Endothelial cell of umbilical vein (primary cell): ENCODE measurements at regions not wholly inside any gene's neighbourhood (a gene's known extent, or its start where the extent isn't known, plus 50 kb on each side); places are given as distances from the start of the nearest gene placed in this dataset.
A peak's percentile ranks its signal among the peaks of the same experiment; 100 is the strongest.

ENCODE experiments used
- BruUV-seq: library from RNA; stranded (reverse); fragments of 400-500 nt; replicated peaks from 2 replicates; lab custom pipeline; 2021; lab: Mats Ljungman, UMichigan
- CTCF ChIA-PET: fragments of 300-600, 350-600 bp; sonication (Branson Sonifier 250); formaldehyde crosslinking; loops from one replicate; lab custom pipeline; 2021; ENCODE audit warnings: antibody characterized with exemption, inconsistent platforms; lab: Charles Lee
- POLR2A ChIA-PET: fragments of 300-600, 350-600 bp; sonication (Branson Sonifier 250); formaldehyde crosslinking; loops from one replicate; lab custom pipeline; 2021; ENCODE audit warnings: antibody characterized with exemption, inconsistent platforms; lab: Charles Lee
- DNase-seq: peaks from one replicate; pipeline ENCODE4 v3.0.0-alpha.2; 2011; ENCODE audit warnings: low read depth, low spot score
- FAIRE-seq: peaks from 2 replicates; lab custom pipeline; 2011; peaks lifted over from hg19 to GRCh38; lab: Jason Lieb, UNC
- H2AFZ ChIP-seq: 2 replicates; pipeline ENCODE4 v1.6.0; 2012; ENCODE audit warnings: low read depth, low read length, control low read depth, inconsistent platforms
- H3K27ac ChIP-seq: 2 replicates; pipeline ENCODE4 v1.5.1; 2011; ENCODE audit warnings: low read depth, mild to moderate bottlenecking, control low read depth, low read length, moderate library complexity; ENCODE audit not compliant: insufficient read depth
- H3K27me3 ChIP-seq, 2 experiments: 2 replicates each; pipeline versions ENCODE4 v1.6.0 to v1.6.1; 2011; ENCODE audit warnings: low read length in 2 of 2, mixed read lengths in 1 of 2; ENCODE audit not compliant: control insufficient read depth in 2 of 2, insufficient read depth in 2 of 2
- H3K36me3 ChIP-seq, 2 experiments: 2 replicates in 1 of 2; 3 replicates in 1 of 2; pipeline ENCODE4 v1.5.1; 2011; ENCODE audit warnings: low read length in 2 of 2, mild to moderate bottlenecking in 1 of 2, moderate library complexity in 1 of 2; ENCODE audit not compliant: control insufficient read depth in 2 of 2, insufficient read depth in 2 of 2; ENCODE audit errors: extremely low read depth in 1 of 2
- H3K4me1 ChIP-seq: 3 replicates; pipeline ENCODE4 v1.5.1; 2011; ENCODE audit warnings: mild to moderate bottlenecking, low read length; ENCODE audit not compliant: control insufficient read depth, insufficient read depth; ENCODE audit errors: extremely low read depth
- H3K4me2 ChIP-seq: 2 replicates; pipeline ENCODE4 v1.6.1; 2011; ENCODE audit warnings: low read length, control low read depth, mixed read lengths; ENCODE audit not compliant: insufficient read depth
- H3K4me3 ChIP-seq, 3 experiments: fragments of 200-600 bp in 1 of 3; sonication (generic), shearing (Covaris generic) in 1 of 3; replicated peaks in 1 of 3; 2 replicates each; pipeline ENCODE4 v1.5.1; 2011 to 2016; ENCODE audit warnings: control low read depth in 3 of 3, low read length in 3 of 3, mild to moderate bottlenecking in 2 of 3, inconsistent platforms in 1 of 3, low read depth in 1 of 3, moderate library complexity in 1 of 3; ENCODE audit not compliant: insufficient read depth in 1 of 3
- H3K79me2 ChIP-seq: 2 replicates; pipeline ENCODE4 v1.6.0; 2012; ENCODE audit warnings: low read length, inconsistent platforms; ENCODE audit not compliant: control insufficient read depth, insufficient read depth
- H3K9ac ChIP-seq: replicated peaks from 2 replicates; pipeline ENCODE3; 2011; ENCODE audit warnings: low read length, control low read depth; ENCODE audit not compliant: insufficient read depth; ENCODE audit errors: extremely low read depth
- H3K9me1 ChIP-seq: replicated peaks from 3 replicates; pipeline ENCODE4 v1.6.0; 2011; ENCODE audit warnings: mild to moderate bottlenecking, low read length; ENCODE audit not compliant: control insufficient read depth, insufficient read depth; ENCODE audit errors: extremely low read depth
- H3K9me3 ChIP-seq: replicated peaks from 2 replicates; pipeline ENCODE4 v1.5.1; 2012; ENCODE audit warnings: low read length, inconsistent platforms; ENCODE audit not compliant: control insufficient read depth, insufficient read depth
- H4K20me1 ChIP-seq: replicated peaks from 2 replicates; pipeline ENCODE3; 2011; ENCODE audit warnings: mild to moderate bottlenecking, low read length; ENCODE audit not compliant: control insufficient read depth, insufficient read depth; ENCODE audit errors: extremely low read depth
- CTCF ChIP-seq, 2 donors: IDR thresholded peaks; 1 replicate in 1 of 2; 2 replicates in 1 of 2; pipeline ENCODE4 v1.5.1; 2011; ENCODE audit warnings: low read length in 2 of 2, mild to moderate bottlenecking in 2 of 2, moderate library complexity in 2 of 2, control low read depth in 1 of 2, inconsistent platforms in 1 of 2, low read depth in 1 of 2; ENCODE audit not compliant: insufficient read depth in 1 of 2; ENCODE audit errors: extremely low read depth in 1 of 2
- EZH2 ChIP-seq: IDR thresholded peaks from 2 replicates; pipeline ENCODE4 v1.6.1; 2012; ENCODE audit warnings: borderline replicate concordance, low read depth, mild to moderate bottlenecking, moderate library complexity, low read length, inconsistent platforms; ENCODE audit not compliant: severe bottlenecking
- FOS ChIP-seq: IDR thresholded peaks from 2 replicates; pipeline ENCODE4 v1.6.1; 2011; ENCODE audit warnings: mild to moderate bottlenecking, low read length, moderate library complexity, borderline replicate concordance; ENCODE audit not compliant: insufficient read depth
- GATA2 ChIP-seq: IDR thresholded peaks from 2 replicates; pipeline ENCODE4 v1.7.0; 2011; ENCODE audit warnings: low read depth, mild to moderate bottlenecking, moderate library complexity, mixed read lengths, low read length; ENCODE audit not compliant: insufficient read length, insufficient read depth
- JUN ChIP-seq: IDR thresholded peaks from 2 replicates; pipeline ENCODE4 v1.6.1; 2011; ENCODE audit warnings: borderline replicate concordance, low read depth; ENCODE audit not compliant: insufficient read length, insufficient read depth
- MAX ChIP-seq: IDR thresholded peaks from 2 replicates; pipeline ENCODE4 v1.6.1; 2011; ENCODE audit not compliant: insufficient read depth, insufficient read length
- MYC ChIP-seq: IDR thresholded peaks from one replicate; pipeline ENCODE4 v1.6.1; 2011; ENCODE audit warnings: mild to moderate bottlenecking, low read depth, low read length
- POLR2A ChIP-seq: IDR thresholded peaks from 2 replicates; pipeline ENCODE4 v1.6.1; 2012; ENCODE audit warnings: low read depth, mild to moderate bottlenecking, control low read depth, low read length
- POLR2AphosphoS5 ChIP-seq: IDR thresholded peaks from 2 replicates; pipeline ENCODE4 v1.6.1; 2012; ENCODE audit warnings: low read depth, mild to moderate bottlenecking, control low read depth, low read length, moderate library complexity; ENCODE audit not compliant: insufficient read depth
- dilution Hi-C: fragments of 300-500 bp; cut with MboI; formaldehyde crosslinking; loops from one replicate; pipeline ENCODE4 v1.15.0; 2019; ENCODE audit warnings: low sequenced_read_pairs; ENCODE audit not compliant: extremely low pct_ligation_motif_present
- intact Hi-C: fragments of 100-400 bp; cut with micrococcal nuclease; formaldehyde crosslinking; loops from one replicate; pipeline ENCODE4 v1.10.0; 2022

- Histone ChIP-seq H3K9me1 (no peaks in the 10 kb centered on the region), H3K9ac (no peak overlapping the region), H2AFZ (no peak overlapping the region), H3K79me2 (no peaks in the 10 kb centered on the region), H3K27me3 (no peaks in the 10 kb centered on the region), H3K4me1 (no peaks in the 10 kb centered on the region), H3K9me3 (no peaks in the 10 kb centered on the region), H3K4me2 (no peak overlapping the region), H3K27ac (no peak overlapping the region), H3K4me3 (no peak overlapping the region), H4K20me1 (no peaks in the 10 kb centered on the region), H3K36me3 (no peaks in the 10 kb centered on the region)
- CTCF ChIA-PET, result no interaction called here
- FAIRE-seq (no peak), DNase-seq (peak; percentile 39)
- TF ChIP-seq FOS (no peak), EZH2 (no peak), GATA2 (no peak), JUN (no peak), MAX (no peak), CTCF (IDR thresholded peaks at IDR 0.05; ENCODE audit: extremely low read depth in 1 of 2, insufficient read depth in 1 of 2, low read depth in 1 of 2, low read length in 2 of 2) (no peak), POLR2A (no peak), POLR2AphosphoS5 (no peak), MYC (no peak)
- dilution Hi-C loops (no loop called here), intact Hi-C loops (no loop called here)
- POLR2A ChIA-PET, result no interaction called here
- BruUV-seq, result no TSS peak
Measured at GRCh38 chr3:115397433-115397832, 225.9 kb upstream of the GAP43 start.
